ENCODE measurements at regions not wholly inside any gene's neighbourhood (a gene's known extent, or its start where the extent isn't known, plus 50 kb on each side); places are given as distances from the start of the nearest gene placed in this dataset.

DNA sequence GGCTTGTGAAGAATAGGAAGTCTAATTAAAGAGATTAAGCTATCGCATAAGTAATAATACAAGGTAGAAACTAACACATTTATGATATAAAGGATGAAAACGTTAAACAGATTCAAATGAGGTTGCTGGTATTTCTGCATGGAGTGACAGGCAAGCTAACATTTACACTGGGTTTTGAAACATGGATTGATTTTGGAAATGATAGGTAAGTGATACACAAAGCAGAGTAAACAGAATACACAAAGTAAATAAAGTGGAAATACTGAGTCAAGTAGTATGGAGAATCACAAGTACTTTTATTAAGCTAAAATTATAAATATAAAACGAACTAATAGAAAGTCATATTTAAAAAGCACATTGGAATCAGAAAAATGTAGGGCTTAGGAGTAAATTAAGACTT, 665.3 kb downstream of the STPG2 start:
- ChIA-PET POLR2A (no interaction called here), CTCF (no interaction called here)
- intact Hi-C loops (cut with micrococcal nuclease), result no loop called here
- no peak overlapping the region for H3K4me3 ChIP-seq (ENCODE audit: low read length)
- H3K27ac Mint-ChIP-seq, result no peak overlapping the region
- H3K36me3 ChIP-seq (ENCODE audit: control insufficient read depth in 2 of 3, insufficient read depth in 3 of 3, low read length in 3 of 3), result no peaks in the 10 kb centered on the region
- H3K9me3 Mint-ChIP-seq, result peaks cover 0 to 23% (median 4%) of the 10 kb centered on the region in 11 donors
- H3K27ac ChIP-seq (ENCODE audit: low read depth, low read length), result no peak overlapping the region
- H3K9me3 ChIP-seq (ENCODE audit: control insufficient read depth in 2 of 3, low read length in 3 of 3), result no peaks in the 10 kb centered on the region
- no peaks in the 10 kb centered on the region for H3K4me1 Mint-ChIP-seq
- H3K36me3 Mint-ChIP-seq, result no peaks in the 10 kb centered on the region
- ATAC-seq (no peak), DNase-seq (no peak)
- H3K4me1 ChIP-seq (ENCODE audit: control insufficient read depth in 2 of 2, insufficient read depth in 2 of 2, low read length in 2 of 2), result no peaks in the 10 kb centered on the region
- H3K27me3 Mint-ChIP-seq, result no peaks in the 10 kb centered on the region
- no peak overlapping the region for H3K4me3 Mint-ChIP-seq
- H3K27me3 ChIP-seq (ENCODE audit: control insufficient read depth in 2 of 2, insufficient read depth in 2 of 2, low read length in 2 of 2), result no peaks in the 10 kb centered on the region

DNA sequence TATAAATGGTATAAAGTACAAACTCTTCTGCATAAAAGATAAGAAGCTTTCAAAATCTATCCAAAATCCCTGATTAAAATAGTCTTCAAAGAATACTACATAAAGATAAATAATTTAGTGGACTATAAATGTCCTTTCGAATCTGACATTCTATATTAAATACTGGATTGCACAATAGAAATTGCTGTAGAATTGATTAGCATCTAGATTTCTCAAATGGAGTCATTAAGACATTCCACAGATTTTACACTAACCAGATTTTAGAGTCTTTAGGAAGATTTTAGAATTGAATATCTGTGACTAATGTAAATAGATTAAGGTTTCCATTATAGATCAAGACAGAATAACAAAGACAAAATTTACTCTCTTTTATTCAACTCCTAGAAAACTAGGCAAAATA, 663.9 kb downstream of the STPG2 start:
- no peaks in the 10 kb centered on the region for H3K27me3 Mint-ChIP-seq
- H3K4me3 ChIP-seq (ENCODE audit: low read length), result no peak overlapping the region
- no peaks in the 10 kb centered on the region for H3K9me3 ChIP-seq (ENCODE audit: control insufficient read depth in 2 of 3, low read length in 3 of 3)
- ChIA-PET CTCF (no interaction called here), POLR2A (no interaction called here)
- no peaks in the 10 kb centered on the region for H3K36me3 ChIP-seq (ENCODE audit: control insufficient read depth in 2 of 3, insufficient read depth in 3 of 3, low read length in 3 of 3)
- H3K27me3 ChIP-seq (ENCODE audit: control insufficient read depth in 2 of 2, insufficient read depth in 2 of 2, low read length in 2 of 2), result no peaks in the 10 kb centered on the region
- DNase-seq, result no peak
- no peak overlapping the region for H3K4me3 Mint-ChIP-seq
- H3K36me3 Mint-ChIP-seq, result no peaks in the 10 kb centered on the region
- H3K27ac Mint-ChIP-seq, result no peak overlapping the region
- no peaks in the 10 kb centered on the region for H3K4me1 ChIP-seq (ENCODE audit: control insufficient read depth in 2 of 2, insufficient read depth in 2 of 2, low read length in 2 of 2)
- no peaks in the 10 kb centered on the region for H3K4me1 Mint-ChIP-seq
- H3K9me3 Mint-ChIP-seq, result peaks cover 0 to 28% (median 4%) of the 10 kb centered on the region in 11 donors
- ATAC-seq, result no peak
- no peak overlapping the region for H3K27ac ChIP-seq (ENCODE audit: low read depth, low read length)
- intact Hi-C loops (cut with micrococcal nuclease), result no loop called here

DNA sequence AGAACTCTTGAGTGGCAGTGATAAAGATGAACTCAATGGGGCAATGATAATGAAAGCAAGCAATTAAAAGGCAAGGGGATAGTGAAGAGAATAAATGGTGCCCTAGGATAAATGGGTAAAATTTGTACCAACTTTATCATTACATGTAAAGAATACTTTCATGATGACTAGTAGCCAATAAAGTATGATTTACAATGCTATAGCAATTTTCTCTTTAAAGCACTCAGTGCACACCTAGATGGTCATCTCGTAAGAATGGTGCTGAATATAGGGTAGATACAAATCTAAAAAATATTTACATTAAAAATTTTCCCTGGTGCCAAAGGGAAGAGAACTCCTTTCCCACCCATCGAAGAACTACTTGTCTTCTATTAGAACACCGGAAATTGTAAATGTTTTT, 651.4 kb downstream of the STPG2 start:
- Mint-ChIP-seq H3K4me3 (no peak overlapping the region), H3K27ac (no peak overlapping the region), H3K27me3 (no peaks in the 10 kb centered on the region), H3K4me1 (no peaks in the 10 kb centered on the region), H3K9me3 (peaks cover 2 to 21% (median 10%) of the 10 kb centered on the region in 11 donors), H3K36me3 (no peaks in the 10 kb centered on the region)
- ATAC-seq, result no peak
- no peak overlapping the region for H3K27ac ChIP-seq (ENCODE audit: low read depth, low read length)
- ChIA-PET CTCF (no interaction called here), POLR2A (no interaction called here)
- no peaks in the 10 kb centered on the region for H3K9me3 ChIP-seq (ENCODE audit: control insufficient read depth in 2 of 3, low read length in 3 of 3)
- intact Hi-C loops (cut with micrococcal nuclease), result no loop called here
- H3K27me3 ChIP-seq (ENCODE audit: control insufficient read depth in 2 of 2, insufficient read depth in 2 of 2, low read length in 2 of 2), result no peaks in the 10 kb centered on the region
- no peak overlapping the region for H3K4me3 ChIP-seq (ENCODE audit: low read length)
- no peaks in the 10 kb centered on the region for H3K4me1 ChIP-seq (ENCODE audit: control insufficient read depth in 2 of 2, insufficient read depth in 2 of 2, low read length in 2 of 2)
- no peak for DNase-seq
- no peaks in the 10 kb centered on the region for H3K36me3 ChIP-seq (ENCODE audit: control insufficient read depth in 2 of 3, insufficient read depth in 3 of 3, low read length in 3 of 3)

DNA sequence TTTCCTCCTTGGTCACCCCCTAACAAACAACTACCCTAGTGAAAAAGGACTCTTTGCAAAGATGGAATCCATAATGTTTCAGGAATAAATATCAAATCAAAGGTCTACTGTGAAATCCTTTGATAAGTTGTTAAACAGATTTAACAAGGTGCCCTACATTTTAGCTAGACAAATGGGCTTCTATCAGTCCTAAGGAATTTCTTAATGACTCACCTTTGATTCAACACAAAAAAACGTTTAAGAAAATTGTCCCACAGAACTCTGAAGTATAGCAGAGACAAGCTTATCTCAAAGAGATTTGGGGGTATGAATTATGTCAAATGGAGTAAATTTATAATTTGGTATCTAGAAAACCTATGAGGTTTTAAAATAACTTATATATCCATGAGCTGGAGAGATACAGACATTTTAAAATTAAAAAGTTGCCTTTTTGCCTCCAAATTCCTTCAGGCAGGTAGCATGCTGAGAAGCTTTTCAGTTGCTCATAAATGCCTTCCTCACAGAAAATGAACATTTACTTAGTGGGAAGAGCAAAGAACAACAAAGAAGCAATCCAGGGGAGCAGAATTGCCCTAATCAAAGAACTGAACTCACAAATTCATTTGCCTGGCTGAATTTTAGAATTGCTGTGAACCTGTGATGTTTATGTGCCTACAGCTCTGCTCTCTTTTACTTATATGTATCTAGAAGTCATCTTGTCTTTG, 649.3 kb downstream of the STPG2 start:
- Mint-ChIP-seq H3K27me3 (no peaks in the 10 kb centered on the region), H3K4me3 (no peak overlapping the region), H3K27ac (no peak overlapping the region), H3K4me1 (no peaks in the 10 kb centered on the region), H3K9me3 (peaks cover 0 to 16% (median 6%) of the 10 kb centered on the region in 11 donors), H3K36me3 (no peaks in the 10 kb centered on the region)
- Histone ChIP-seq H3K4me3 (ENCODE audit: low read length) (no peak overlapping the region), H3K36me3 (ENCODE audit: control insufficient read depth in 2 of 3, insufficient read depth in 3 of 3, low read length in 3 of 3) (no peaks in the 10 kb centered on the region), H3K27me3 (ENCODE audit: control insufficient read depth in 2 of 2, insufficient read depth in 2 of 2, low read length in 2 of 2) (no peaks in the 10 kb centered on the region), H3K27ac (ENCODE audit: low read depth, low read length) (no peak overlapping the region), H3K9me3 (ENCODE audit: control insufficient read depth in 2 of 3, low read length in 3 of 3) (no peaks in the 10 kb centered on the region), H3K4me1 (ENCODE audit: control insufficient read depth in 2 of 2, insufficient read depth in 2 of 2, low read length in 2 of 2) (no peaks in the 10 kb centered on the region)
- CTCF ChIA-PET, result no interaction called here
- ATAC-seq (no peak), DNase-seq (no peak)
- POLR2A ChIA-PET, result no interaction called here
- intact Hi-C loops (cut with micrococcal nuclease), result no loop called here

DNA sequence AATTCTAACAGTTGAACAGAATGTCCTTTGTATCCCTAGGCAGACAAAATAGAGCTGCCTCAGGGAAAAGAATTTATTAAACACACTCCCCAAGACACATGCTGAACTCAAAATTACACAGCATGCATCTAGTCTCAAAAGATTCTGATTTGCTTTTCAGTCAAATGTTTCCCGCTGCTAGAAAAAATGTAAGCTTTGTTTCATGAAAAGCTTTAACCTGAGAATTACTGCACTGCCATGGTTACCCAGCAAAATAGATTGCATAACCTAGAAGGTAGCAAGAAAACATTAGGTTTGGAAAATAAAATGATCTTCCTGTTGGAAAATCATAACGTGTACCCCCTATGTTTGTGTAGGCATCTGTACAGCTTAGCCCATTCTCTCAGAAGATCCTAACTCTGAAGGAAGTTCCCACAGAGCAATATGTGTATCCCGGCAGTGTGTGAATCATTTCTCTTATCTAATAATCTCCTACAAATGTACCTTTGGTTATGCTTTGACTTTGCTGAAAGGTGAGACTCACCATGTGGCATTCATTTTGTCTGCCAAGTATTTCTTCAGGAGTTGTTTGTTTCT, 646.9 kb downstream of the STPG2 start:
- ATAC-seq (no peak), DNase-seq (no peak)
- H3K4me3 ChIP-seq (ENCODE audit: low read length), result no peak overlapping the region
- Mint-ChIP-seq H3K4me3 (no peak overlapping the region), H3K27ac (no peak overlapping the region), H3K9me3 (peaks cover 0 to 8% (median 2%) of the 10 kb centered on the region in 11 donors), H3K36me3 (no peaks in the 10 kb centered on the region), H3K4me1 (no peaks in the 10 kb centered on the region), H3K27me3 (no peaks in the 10 kb centered on the region)
- no peaks in the 10 kb centered on the region for H3K9me3 ChIP-seq (ENCODE audit: control insufficient read depth in 2 of 3, low read length in 3 of 3)
- no peaks in the 10 kb centered on the region for H3K36me3 ChIP-seq (ENCODE audit: control insufficient read depth in 2 of 3, insufficient read depth in 3 of 3, low read length in 3 of 3)
- ChIA-PET POLR2A (no interaction called here), CTCF (no interaction called here)
- no peaks in the 10 kb centered on the region for H3K27me3 ChIP-seq (ENCODE audit: control insufficient read depth in 2 of 2, insufficient read depth in 2 of 2, low read length in 2 of 2)
- no peak overlapping the region for H3K27ac ChIP-seq (ENCODE audit: low read depth, low read length)
- H3K4me1 ChIP-seq (ENCODE audit: control insufficient read depth in 2 of 2, insufficient read depth in 2 of 2, low read length in 2 of 2), result no peaks in the 10 kb centered on the region
- intact Hi-C loops (cut with micrococcal nuclease), result no loop called here

DNA sequence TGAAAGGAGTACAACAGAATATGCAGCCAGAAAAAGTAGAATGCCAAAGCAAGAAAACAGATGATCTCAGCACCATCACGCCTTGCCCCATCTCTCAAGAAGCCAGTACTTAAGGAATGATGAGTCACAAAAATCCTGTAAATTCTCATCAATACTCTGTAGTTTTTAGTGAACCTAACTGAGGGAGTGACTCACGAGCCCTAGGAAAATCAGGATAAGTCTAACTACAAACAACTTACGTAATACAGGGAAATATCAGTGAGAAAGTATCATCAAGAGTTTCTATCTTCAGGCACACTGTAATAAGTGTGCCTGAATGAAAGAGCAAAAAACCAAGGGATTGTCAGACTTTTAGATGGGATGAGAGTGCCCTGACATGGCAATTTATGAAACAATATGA, 644.4 kb downstream of the STPG2 start:
- ATAC-seq, result no peak
- no peak for DNase-seq
- intact Hi-C loops (cut with micrococcal nuclease), result no loop called here
- Mint-ChIP-seq H3K4me1 (no peaks in the 10 kb centered on the region), H3K4me3 (no peak overlapping the region), H3K27me3 (no peaks in the 10 kb centered on the region), H3K9me3 (peaks cover 0 to 5% (median 1%) of the 10 kb centered on the region in 11 donors), H3K27ac (no peak overlapping the region), H3K36me3 (no peaks in the 10 kb centered on the region)
- H3K27me3 ChIP-seq (ENCODE audit: control insufficient read depth in 2 of 2, insufficient read depth in 2 of 2, low read length in 2 of 2), result no peaks in the 10 kb centered on the region
- ChIA-PET POLR2A (no interaction called here), CTCF (no interaction called here)
- H3K9me3 ChIP-seq (ENCODE audit: control insufficient read depth in 2 of 3, low read length in 3 of 3), result no peaks in the 10 kb centered on the region
- no peak overlapping the region for H3K4me3 ChIP-seq (ENCODE audit: low read length)
- H3K27ac ChIP-seq (ENCODE audit: low read depth, low read length), result no peak overlapping the region
- no peaks in the 10 kb centered on the region for H3K36me3 ChIP-seq (ENCODE audit: control insufficient read depth in 2 of 3, insufficient read depth in 3 of 3, low read length in 3 of 3)
- no peaks in the 10 kb centered on the region for H3K4me1 ChIP-seq (ENCODE audit: control insufficient read depth in 2 of 2, insufficient read depth in 2 of 2, low read length in 2 of 2)

DNA sequence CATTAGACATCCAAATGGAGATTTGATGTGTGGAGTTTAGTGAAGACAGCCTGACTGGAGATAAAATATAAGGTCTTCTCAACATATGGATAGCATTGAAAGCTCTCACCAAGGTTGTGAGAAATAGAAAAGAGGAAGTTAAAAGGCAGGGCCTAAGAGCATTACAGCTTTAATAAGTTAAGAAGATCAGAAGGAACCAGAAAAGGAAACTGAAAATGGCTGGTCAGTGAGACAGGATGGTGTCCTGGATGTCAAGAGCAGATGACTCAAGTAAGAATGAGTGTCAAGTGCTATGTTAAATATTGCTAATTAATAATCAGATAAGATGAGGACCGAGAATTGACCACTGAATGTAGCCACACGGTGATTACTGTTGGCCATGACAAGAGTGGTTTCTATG, 642.9 kb downstream of the STPG2 start:
- intact Hi-C loops (cut with micrococcal nuclease), result no loop called here
- CTCF ChIA-PET, result no interaction called here
- H3K4me3 Mint-ChIP-seq, result no peak overlapping the region

More for the DNA sequence above, 642.9 kb downstream of the STPG2 start:
- Mint-ChIP-seq H3K27ac (no peak overlapping the region), H3K27me3 (no peaks in the 10 kb centered on the region), H3K9me3 (peaks cover 0 to 5% (median 0%) of the 10 kb centered on the region in 11 donors), H3K36me3 (no peaks in the 10 kb centered on the region), H3K4me1 (no peaks in the 10 kb centered on the region)
- POLR2A ChIA-PET, result no interaction called here
- ATAC-seq, result no peak
- Histone ChIP-seq H3K27ac (ENCODE audit: low read depth, low read length) (no peak overlapping the region), H3K4me3 (ENCODE audit: low read length) (no peak overlapping the region), H3K27me3 (ENCODE audit: control insufficient read depth in 2 of 2, insufficient read depth in 2 of 2, low read length in 2 of 2) (no peaks in the 10 kb centered on the region), H3K36me3 (ENCODE audit: control insufficient read depth in 2 of 3, insufficient read depth in 3 of 3, low read length in 3 of 3) (no peaks in the 10 kb centered on the region), H3K9me3 (ENCODE audit: control insufficient read depth in 2 of 3, low read length in 3 of 3) (no peaks in the 10 kb centered on the region), H3K4me1 (ENCODE audit: control insufficient read depth in 2 of 2, insufficient read depth in 2 of 2, low read length in 2 of 2) (no peaks in the 10 kb centered on the region)
- no peak for DNase-seq

All from naive thymus-derived CD4-positive, alpha-beta T cell (primary cell).